ENCODE measurements at regions not wholly inside any gene's neighbourhood (a gene's known extent, or its start where the extent isn't known, plus 50 kb on each side); places are given as distances from the start of the nearest gene placed in this dataset.

DNA sequence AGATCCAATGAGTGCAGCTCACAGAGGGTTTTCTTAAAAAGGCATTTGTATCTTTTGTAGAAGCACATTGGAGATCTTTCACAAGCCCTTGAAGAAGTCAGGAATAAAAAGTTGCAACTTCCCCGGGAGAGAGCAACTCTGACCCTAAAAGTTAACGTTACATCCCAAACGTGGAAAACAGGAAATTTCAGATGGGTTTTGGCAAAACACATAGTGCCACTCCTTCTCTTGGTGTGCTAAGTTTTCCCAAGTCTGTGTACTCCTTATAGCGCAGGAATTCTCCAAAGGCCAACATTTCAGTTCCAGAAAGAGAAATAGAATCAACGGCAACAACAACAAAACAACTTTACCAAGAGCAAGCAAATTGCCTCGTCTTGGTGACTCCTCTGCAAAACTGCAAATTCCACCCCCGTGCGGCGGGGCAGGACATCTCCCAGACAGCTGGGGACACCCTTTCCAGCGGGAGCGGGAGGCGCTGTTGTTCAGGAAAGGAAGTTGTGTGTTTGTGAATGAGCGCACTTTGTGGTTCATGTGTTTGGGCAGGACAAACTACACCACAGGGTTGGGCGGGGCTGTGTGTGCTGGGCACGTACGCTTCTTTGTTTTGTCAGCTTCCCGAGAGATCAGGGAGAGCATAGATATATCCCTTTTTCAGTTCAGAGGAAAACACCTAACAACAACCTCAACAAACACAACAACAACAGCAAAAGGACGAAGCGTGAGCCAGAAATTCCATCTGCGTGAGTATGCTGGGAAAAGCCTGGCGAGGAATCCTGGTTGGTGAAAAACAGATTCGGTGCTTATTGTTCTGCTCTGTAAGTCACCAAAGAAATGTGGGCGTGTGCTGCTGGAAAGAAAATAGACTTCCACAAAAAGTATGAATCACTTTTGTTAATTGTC, 294.7 kb upstream of the PITRM1 start:
- no peak for DNase-seq (ENCODE audit: low read depth in 3 of 3)

DNA sequence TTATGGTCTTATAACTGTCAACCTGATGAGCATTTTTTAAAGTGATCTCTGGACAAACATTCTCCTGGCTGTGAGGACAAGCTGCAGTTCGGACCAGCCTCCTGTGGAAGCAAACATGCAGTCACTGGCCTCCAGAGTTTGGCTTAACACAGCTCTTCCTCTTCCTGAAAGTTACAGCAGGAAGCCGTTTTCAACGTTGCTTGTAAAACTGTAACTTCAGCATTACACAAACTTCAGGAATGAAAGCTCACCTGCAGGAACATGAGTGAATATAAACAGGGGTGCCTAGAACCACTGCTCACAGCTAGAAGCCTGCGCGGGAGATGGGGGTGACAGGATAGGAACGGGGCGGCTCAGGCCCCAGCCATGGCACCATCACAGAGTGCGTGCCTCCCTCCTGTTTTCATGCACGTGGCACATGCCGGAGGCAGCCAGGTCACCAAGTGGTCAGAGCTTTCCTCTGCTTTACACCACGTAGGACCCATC, 292.9 kb upstream of the PITRM1 start:
- no peak for DNase-seq (ENCODE audit: low read depth in 3 of 3)

GRCh38 chr10:3464760-3465405, 292.3 kb upstream of the PITRM1 start:
- DNase-seq (ENCODE audit: low read depth in 3 of 3), result no peak

GRCh38 chr10:3460420-3461128, 288.0 kb upstream of the PITRM1 start:
- no peak for DNase-seq (ENCODE audit: low read depth in 3 of 3)

DNA sequence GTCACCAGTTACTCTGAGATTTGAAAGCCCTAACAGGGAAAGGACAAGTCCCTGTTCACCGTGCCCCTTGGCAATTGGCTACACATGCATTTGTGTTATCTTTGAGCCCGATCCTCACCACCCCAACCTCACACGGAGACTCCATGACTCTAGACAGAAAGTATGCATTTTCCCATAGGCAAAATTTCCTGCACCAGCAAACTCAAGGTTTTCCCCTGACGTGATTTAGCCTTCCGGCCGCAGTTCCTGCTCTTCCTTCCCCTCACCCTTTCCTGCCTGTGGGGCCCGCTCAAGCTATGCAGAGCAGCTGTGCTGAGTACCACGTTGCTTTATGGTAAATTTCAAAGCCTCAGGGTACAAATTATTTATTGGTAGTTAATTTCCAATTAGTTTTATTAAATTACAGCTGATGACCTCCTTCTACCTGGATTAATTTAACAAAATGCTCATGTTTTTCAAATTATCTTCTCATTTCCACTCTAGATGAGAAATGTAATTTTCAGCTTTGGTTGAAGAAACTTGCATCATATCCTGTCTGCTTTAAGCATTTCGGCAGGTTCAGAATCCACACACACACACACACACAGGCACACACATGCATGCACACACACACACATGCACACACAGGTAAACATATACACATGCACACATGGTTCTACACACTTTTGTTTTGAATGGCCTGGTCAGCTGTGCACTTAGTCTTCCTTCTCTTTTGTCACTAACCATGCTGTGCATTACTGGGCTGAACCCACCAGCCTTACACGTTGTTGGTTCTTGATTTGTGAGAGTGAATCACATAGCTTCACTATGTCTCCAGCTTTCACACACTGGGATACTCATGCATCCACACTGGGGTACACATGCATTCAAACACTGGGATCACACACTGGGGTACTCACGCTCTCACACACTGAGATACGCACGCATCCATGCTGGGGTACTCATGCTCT, 283.1 kb upstream of the PITRM1 start:
- DNase-seq (ENCODE audit: low read depth in 3 of 3), result no peak

GRCh38 chr10:3452683-3453361, 280.2 kb upstream of the PITRM1 start:
- DNase-seq (ENCODE audit: low read depth in 3 of 3), result no peak

DNA sequence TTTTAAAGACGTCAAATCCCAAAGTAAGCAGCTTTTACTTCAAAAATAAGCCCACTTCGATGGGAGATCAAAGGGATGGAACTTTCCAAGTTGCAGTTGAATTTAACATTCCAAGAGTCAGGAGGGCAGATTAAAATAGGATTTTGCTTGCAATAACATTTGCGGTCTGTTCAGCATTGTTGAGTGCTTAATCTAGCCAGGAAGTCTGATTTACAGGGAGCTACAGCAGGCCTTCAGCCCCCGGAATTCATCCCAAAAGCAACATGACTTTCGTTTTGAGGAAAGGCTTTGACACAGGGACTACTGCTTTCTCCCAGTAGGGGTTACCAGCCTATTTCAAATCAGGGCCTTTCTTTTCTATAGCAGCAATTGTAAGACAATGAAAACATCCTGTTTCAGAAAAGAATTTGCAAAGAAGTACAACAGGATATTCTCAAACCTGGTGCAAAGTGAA, 279.6 kb upstream of the PITRM1 start:
- no peak for DNase-seq (ENCODE audit: low read depth in 3 of 3)

GRCh38 chr10:3451516-3452172, 279.1 kb upstream of the PITRM1 start:
- DNase-seq (ENCODE audit: low read depth in 3 of 3), result no peak

GRCh38 chr10:3446221-3446620, 273.6 kb upstream of the PITRM1 start:
- DNase-seq (ENCODE audit: low read depth in 3 of 3), result no peak

DNA sequence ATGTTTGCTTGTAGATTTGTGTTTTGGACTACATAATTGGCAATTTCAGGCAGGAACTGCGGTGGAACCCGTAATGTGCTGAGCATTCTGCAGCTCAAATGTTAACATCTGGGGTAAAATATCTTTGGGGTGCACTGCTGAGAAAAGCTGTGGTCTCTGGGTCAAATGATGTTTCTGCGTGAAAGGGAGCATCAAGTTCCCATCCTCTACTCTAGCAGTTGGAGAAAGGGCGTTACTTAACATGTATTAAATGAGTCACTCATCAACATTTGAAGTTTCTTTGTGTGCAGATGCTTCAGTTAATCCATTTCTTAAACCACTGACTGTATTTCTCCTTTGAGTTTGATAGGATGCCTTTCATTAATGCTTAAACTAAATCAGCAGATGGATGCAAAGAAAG, 273.1 kb upstream of the PITRM1 start:
- no peak for DNase-seq (ENCODE audit: low read depth in 3 of 3)

DNA sequence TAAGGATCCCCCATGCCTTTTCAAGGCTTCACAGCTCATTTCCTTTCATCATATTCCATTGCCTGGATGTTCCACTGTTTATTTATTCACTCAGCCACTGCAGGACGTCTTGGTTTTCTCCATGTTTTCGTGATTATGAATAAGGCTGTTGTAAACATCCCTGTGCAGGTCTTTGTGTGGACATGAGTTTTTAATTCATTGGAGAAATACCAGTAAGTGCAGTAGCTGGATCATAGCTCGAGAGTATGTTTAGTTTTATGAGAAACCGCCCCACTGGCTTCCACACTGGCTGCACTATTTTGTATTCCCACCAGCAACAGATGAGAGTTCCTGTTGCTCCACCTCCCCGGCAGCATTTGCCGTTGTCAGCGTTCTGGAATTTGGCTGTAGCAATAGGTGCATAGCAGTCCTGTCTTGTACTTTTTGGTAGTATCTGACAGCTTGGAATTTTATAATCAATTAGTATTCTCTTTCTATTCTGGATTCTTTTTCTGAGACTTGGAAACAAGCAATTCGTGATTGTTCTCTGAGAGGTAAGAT, 269.9 kb upstream of the PITRM1 start:
- no peak for DNase-seq (ENCODE audit: low read depth in 3 of 3)

GRCh38 chr10:3439183-3439582, 266.6 kb upstream of the PITRM1 start:
- no peak for DNase-seq (ENCODE audit: low read depth in 3 of 3)

DNA sequence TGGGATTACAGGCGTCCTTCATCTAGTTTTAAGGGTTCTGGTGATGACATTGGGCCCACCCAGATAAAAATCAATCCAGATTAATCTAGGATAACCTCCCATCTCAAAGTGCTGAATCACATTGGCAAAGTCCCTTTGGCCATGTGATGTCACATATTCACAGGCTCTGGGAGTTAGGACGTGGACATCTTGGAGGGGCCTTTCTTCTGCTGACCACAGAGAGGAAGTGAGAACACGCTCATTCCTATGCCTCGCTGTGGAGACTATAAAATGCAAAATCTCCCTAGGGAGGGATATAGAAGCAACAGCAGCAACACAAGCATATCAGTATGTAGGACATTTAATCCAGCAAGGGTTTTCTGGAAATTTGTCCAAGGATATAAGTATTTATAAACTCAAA, 266.0 kb upstream of the PITRM1 start:
- no peak for DNase-seq (ENCODE audit: low read depth in 3 of 3)

DNA sequence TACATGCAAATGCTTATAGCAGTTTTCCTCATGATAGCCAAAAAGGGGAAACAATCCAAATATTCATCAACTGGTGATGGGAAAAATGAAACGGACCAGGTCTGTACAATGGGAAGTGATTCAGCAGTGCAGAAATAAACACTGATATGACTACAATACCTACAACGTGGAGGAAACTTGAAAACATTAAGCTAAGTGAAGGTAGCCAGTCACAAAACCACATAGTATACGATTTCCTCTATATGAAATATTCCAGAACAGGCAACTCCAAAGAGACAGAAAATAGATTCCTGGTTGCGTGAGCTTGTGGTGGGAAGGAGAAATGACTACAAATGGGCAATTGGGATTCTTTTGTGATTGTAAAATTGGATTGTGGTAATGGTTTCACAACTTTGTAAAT, 263.1 kb upstream of the PITRM1 start:
- no peak for DNase-seq (ENCODE audit: low read depth in 3 of 3)

- no peak for DNase-seq (ENCODE audit: low read depth in 3 of 3)
Measured at GRCh38 chr10:3433988-3434387, 261.4 kb upstream of the PITRM1 start.

- no peak for DNase-seq (ENCODE audit: low read depth in 3 of 3)
Measured at GRCh38 chr10:3433131-3433530, 260.5 kb upstream of the PITRM1 start.

GRCh38 chr10:3432081-3432825, 259.7 kb upstream of the PITRM1 start:
- no peak for DNase-seq (ENCODE audit: low read depth in 3 of 3)

- no peak for DNase-seq (ENCODE audit: low read depth in 3 of 3)
Measured at GRCh38 chr10:3430501-3430900, 257.9 kb upstream of the PITRM1 start.

GRCh38 chr10:3429676-3430075, 257.1 kb upstream of the PITRM1 start:
- no peak for DNase-seq (ENCODE audit: low read depth in 3 of 3)

Measured in stimulated activated CD4-positive, alpha-beta T cell treated with anti-CD3 and anti-CD28 coated beads, TNF-alpha, amount 100 ng/mL, for 48 hours (primary cell).